ENCODE measurements at regions not wholly inside any gene's neighbourhood (a gene's known extent, or its start where the extent isn't known, plus 50 kb on each side); places are given as distances from the start of the nearest gene placed in this dataset.
"Not testable (repeated sequence)": the region's sequence is repeated elsewhere in the genome, so short reads cannot be mapped to it uniquely, and the experiment has no call there.

DNA sequence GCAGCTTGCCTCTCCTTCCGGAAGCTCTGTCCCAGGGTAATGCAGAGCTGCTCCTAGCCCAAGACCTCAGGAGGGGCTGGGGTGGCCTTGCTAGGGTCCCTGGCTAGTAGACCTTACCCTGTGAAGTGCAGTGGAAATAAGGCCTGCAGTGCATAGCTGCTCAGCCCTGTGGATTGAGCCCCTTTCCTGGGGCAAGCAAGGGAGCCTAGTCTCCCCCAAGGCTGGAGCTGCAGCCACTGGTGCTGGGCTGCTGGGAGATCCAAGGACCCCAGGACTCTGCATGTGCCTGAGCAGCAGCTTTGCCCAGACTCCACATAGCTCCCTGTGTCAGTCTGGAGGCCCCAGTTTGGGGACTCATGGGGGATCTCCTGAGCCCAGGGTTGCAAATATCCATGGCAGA is 57.9 kb downstream of the FANCF start:
- DNase-seq (ENCODE audit: low read depth), result no peak

DNA sequence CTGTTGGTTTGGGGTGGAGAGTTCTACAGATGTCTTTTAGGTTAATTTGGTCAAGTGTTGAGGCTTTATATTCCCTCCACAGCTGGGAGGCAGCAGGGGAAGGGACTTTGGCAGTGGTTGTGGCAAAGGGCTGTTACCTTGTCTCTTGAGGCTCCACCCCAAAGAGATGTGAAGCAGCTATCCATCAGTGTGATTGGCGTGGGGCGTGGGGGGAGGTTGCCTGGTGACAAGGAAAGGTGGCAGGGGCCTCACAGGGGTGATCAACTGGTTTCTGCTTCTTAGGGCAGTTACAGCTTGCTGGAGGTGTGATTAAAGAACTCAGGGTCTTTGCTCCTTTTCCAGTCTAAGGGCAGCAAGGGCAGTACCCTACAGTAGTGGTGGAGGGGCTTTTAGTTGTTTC is 59.3 kb downstream of the FANCF start:
- no peak for DNase-seq (ENCODE audit: low read depth)

DNA sequence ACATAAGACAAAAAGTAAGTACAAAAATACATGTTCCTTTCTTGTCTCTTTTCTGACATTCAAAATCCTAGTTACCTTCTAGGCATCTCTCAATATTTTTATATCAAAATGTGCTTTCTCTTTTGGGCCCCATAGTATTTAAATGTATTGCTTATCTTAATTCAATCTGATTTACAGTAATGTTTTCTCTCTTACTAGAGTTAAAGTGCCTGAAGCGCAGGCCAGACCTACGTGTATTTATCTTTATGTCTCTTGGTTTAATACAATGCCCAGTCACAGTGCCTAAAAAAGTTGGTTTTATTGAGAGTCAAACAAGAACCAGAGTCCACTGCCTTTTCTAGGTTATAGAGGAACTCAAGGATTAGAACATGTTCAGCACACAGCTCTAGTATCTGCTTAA is 64.3 kb downstream of the FANCF start:
- DNase-seq (ENCODE audit: low read depth), result no peak

DNA sequence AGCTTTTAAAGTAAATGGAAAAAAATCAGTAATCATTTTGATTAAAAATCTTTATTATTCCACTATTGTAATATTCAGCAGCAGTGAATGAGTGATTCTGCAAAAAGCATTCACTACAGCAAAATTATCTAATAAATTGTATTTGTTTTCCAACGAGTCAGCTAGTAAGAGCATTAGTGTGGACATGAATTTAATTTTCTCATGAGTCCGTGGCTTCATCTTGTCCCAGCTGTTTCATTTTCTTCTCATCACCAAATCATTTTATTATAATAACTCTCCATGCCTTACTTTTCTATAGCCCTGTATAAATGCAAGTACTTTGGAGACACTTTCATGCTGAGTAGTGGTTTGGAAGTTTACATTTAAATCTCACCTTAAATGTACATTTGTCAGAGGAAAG is 66.2 kb downstream of the FANCF start:
- DNase-seq (ENCODE audit: low read depth), result no peak

DNA sequence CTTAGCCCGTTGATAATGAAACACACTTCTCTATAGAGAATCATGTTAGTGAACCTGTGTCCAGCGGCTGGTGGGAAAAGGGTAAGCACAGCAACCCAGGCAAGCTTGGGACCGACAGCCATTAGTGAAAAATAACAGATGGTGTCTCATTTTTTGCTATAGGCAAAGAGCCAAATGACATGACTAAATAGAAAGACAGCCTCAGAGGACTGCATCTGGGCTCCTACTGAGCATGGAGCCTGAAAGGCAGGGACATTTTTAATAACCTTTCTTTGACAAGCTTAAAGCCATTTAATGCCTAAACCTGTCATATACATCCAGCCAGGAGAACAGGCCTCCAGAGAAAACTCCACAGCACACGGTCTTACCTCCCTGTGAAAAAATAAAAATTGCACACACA is 67.0 kb downstream of the FANCF start:
- DNase-seq (ENCODE audit: low read depth), result no peak

DNA sequence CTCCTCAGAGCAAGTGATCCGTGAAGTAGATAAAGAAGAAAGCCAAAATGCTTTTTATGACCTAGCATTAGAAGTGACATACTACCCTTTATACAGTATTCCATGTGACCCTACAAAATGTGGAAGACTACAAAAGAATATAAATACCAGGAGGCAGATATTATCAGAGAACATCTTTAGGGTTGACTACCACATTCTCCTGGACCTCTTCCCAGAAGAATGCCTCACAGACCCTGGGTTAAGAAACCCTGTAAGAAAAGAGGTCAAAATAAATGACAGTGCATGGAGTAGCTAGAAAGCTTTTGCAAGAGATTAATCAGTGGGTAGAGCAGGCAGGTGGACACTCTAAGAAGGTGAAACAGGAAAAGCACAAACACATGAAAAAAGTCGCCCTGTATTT is 69.2 kb downstream of the FANCF start:
- no peak for DNase-seq (ENCODE audit: low read depth)

DNA sequence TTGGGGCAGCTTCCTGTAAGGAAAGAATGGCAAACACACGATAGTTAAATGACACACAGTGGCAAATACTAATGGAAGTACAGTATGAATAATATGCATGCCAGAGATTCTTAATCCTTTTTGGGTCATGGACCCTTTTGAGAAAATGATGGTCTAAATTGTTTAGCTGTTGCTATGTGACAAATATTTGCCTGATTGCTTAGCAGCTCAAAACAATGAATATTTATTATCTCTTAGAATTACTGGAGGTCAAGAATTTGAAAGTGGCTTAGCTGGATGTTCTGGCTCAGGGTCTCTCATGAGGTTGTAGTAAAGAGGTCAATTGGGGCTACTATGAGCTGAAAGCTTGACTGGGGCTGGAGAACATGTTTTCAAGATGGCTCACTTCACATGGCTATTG is 69.7 kb downstream of the FANCF start:
- no peak for DNase-seq (ENCODE audit: low read depth)

DNA sequence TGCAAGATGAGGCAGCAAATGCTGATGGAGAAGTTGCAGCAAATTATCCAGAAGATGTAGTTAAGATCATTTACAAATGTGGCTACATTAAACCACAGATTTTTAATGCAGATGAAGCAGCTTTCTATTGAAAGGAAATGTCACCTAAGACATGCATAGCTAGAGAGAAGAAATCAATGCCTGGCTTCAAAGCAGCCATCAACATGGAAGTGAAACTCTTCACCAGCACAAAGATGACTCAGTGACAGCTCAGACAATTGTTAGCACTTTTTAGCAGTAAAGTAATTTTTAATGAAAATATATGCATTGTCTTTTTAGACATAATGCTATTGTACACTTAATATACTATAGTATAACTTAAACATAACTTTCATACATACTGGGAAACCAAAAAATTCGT is 71.4 kb downstream of the FANCF start:
- no peak for DNase-seq (ENCODE audit: low read depth)

DNA sequence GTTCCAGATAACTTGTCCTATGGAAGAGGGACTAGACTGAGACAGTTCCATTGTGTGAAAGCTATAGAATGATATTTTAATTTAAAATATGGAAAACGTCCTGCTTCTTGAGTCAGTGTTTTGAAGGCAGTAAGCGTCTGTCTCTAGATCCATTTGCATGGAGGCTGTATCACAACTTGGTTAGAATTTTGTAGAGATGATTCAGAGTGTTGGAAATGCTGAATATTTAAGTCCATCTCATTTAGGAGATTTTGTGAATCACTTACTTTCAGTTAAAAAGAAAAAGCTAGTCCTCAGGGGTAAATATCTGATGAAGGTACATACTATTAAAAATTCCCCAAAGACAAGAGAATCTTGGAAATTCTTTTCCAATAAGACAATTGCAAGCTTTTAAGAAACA is 72.7 kb downstream of the FANCF start:
- no peak for DNase-seq (ENCODE audit: low read depth)

DNA sequence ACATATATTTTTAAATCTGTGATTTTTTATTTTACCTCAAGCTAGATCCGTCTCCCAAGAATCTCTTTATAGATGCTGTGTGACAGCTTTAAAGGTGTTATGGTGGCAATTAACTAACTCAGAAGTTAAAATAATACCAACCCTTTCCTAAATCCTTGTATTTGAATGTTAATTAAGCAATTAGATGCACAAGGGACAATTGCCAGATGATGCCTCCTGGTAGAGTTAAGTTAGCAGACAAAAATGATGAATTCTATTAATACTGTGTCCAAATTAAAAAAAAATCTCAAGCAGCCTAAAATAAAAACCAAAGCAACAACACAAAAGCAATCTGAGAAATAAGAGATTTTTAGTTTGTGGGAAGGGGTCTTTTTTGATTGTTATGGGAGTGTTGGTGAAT is 78.9 kb downstream of the FANCF start:
- DNase-seq (ENCODE audit: low read depth), result no peak

DNA sequence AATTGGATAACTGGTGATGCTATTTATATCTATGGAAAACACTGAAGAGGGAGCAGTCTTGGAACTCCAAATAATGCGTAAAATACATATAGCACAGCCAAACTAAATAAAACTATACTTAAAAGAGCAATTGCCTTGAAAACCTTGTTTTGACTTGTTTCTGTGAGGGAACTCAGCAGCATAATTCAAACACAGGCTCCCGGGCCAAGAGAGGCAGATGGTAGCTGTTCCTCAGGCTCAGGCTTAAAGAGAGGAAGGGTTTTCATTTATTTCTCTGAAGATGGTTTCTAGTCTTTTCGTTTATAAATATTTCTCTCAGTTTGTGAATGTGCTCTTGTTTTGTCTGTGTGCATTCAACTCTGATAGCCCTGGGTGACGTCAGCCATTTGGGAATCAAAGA is 82.4 kb downstream of the FANCF start:
- DNase-seq (ENCODE audit: low read depth), result no peak

DNA sequence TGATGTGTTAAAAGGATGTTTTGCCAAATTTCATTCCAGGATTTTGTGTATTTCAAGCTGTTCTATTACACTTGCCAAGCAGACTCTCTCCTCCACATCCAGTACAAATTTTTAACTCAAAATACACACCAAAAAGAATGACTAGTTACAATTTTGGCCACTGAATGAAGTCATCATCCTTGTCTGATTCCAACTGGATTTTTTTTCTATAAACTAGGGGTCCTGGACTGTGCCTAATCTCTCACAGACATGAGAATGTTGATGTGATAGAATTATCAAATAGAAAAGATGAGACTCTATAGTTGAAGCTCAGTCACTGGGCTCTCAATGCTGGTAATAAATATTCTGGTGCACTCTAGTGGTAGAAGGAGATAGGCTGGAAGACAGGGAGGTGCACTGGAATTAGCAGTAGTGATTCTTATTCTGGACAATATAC is 85.8 kb downstream of the FANCF start:
- DNase-seq (ENCODE audit: low read depth), result no peak

DNA sequence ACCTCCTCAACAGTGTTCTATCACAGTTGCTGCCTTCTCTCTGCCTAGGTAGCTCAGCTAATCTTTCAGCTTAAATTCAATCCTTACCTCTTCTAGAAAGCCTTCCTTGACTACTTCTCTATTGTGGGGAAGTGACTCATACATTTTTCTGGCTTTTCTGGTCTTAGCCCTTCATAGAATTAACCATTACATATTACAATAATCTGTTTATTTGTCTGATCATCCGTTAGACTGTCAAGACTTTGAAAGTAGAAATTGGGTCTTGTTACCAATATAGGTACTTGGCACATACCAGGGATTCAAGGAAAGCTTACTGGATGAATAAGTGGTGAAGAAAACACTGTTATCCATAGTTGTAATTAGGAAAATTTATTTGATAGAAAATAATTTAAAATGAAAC is 89.6 kb downstream of the FANCF start:
- no peak for DNase-seq (ENCODE audit: low read depth)

DNA sequence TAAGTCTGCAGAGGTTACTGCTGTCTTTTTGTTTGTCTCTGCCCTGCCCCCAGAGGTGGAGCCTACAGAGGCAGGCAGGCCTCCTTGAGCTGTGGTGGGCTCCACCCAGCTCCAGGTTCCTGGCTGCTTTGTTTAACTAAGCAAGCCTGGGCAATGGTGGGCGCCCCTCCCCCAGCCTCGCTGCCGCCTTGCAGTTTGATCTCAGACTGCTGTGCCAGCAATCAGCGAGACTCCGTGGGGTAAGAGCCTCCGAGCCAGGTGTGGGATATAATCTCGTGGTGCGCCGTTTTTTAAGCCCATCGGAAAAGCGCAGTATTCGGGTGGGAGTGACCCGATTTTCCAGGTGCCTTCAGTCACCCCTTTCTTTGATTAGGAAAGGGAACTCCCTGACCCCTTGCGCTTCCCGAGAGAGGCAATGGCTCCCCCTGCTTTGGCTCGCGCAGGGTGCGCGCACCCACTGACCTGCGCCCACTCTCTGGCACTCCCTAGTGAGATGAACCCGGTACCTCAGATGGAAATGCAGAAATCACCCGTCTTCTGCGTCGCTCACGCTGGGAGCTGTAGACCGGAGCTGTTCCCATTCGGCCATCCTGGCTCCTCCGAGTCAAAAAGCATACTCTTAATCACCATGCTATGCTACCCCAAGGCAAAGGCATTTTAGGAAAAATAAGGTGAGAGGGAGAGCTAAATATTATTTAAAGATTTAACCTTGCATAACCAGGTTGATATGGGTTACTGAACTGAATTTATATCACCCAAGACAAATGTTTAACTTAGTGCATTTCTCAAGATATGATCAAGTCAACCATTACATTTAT is 96.8 kb downstream of the FANCF start:
- DNase-seq (ENCODE audit: low read depth), result not testable (repeated sequence)

DNA sequence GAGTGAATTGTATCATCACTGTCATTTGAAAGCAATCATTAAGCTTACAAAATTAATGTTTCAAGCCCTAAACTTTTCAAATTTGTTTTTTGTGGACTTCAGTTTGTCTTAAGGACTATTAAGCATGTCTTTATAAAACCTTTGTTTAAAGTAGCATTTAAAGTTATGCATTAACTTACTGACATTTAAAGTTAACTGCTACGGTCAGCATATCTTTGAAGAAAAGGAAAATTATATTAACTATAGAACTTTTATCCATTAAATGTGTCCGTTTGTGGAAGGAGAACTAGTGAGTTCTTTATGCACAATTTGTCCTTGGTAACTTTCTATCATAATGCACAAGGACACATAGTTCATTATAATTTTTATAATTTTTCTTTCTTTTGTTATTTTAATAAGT is 103.4 kb downstream of the FANCF start:
- DNase-seq (ENCODE audit: low read depth), result no peak

DNA sequence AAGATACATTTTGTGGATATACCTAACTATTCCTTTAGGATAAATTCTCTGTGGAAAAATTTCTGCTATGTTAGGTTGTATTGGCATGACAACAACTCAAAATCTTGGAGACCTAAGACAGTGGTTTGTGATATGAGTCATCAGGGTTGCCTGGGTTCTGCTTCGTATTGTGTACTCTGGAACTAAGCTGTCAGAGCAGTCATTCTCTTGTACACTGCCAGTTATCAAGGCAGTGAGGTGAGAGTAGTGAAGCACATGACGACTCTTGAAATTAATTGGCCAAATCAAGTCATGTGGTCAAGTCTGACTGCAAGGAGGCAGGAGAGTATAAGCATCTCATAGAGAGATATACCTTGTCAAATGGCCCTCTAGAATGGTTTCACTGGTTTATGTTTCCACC is 104.4 kb downstream of the FANCF start:
- DNase-seq (ENCODE audit: low read depth), result no peak

DNA sequence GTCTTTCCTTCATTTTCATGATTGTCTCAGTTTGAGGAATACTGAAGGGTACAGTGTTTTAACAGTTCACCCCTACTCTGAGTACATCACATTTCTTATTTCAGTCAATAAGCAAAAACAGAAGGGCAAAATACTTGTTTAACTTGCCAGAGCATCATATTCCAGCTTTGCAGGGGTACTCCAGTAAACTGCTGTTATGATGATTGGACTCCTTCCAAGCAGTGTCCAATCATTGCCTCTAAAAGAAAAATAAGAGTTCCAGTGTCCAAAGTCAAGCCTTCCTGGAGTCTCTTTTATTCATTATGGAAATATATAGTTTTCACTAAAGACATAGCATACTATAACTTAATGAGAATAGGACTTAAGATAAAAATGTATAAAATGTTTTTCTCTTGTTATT is 105.1 kb downstream of the FANCF start:
- DNase-seq (ENCODE audit: low read depth), result no peak

DNA sequence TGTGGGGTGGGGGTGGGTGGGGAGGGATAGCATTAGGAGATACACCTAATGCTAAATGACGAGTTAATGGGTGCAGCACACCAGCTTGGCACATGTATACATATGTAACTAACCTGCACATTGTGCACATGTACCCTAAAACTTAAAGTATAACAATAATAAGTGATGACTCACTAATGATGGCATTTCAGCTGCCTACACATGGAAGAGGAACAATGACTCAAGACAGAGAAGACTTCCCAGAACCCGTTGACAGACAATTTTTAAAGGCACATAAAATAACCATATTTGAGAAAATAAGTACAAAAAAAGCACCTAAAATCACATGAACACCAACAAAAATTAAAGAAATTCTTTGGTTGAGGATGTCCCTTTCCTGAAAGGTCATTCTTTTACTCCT is 107.3 kb downstream of the FANCF start:
- DNase-seq (ENCODE audit: low read depth), result not testable (repeated sequence)

DNA sequence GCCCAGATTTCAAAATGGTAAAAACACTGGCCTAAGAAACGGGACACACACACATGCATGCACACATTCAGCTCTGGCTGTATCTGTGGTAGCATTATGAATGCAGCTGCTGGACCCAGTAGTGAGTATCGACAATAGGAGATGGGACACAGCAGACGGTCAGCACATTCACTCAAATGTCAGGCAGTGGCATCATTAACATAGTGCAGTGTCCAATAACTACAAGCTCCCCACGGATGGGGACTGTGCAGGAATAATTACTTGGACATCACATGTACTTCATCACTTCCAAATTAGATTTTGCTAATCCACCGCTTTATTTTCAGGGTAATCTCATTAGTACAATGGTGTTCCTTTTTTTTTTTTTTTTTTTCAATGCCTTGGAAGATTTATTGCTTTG is 109.5 kb downstream of the FANCF start:
- no peak for DNase-seq (ENCODE audit: low read depth)

DNA sequence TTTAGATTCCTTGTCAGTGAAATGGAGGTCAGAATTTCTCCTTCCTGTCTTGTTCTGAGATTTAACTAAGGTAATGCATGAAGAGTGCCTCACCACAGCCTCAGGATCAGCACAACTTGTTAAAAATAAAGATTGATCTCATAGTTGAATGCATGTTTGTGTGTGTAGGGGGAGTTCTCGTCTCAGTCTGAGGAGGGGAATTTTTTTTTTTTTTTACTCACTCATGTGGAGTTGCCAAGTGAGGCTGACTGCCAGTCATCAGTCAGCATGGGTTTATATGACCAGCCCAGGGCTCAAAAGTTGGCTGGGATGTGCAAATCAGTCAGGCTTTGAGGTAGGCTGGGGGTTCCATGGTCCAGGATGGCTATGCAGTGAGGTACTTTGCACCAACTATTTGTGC is 113.2 kb downstream of the FANCF start:
- DNase-seq (ENCODE audit: low read depth), result no peak

DNA sequence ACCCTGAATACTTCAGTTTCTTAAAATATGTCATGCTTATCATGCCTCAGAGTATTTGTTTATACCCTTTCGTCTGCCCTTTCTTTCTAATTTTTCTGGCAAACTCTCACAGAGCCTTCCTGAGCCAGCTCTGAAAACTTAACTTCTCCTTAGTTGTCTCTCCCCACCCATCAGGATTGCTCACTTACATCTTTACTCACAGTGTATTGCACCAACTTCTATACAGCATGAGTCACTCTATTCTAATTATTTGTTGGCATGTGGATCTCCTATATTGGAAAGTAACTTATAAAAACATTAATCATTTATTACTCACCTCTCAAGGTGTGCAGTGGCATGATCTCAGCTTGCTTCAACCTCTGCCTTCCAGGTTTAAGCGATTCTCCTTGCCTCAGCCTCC is 114.9 kb downstream of the FANCF start:
- DNase-seq (ENCODE audit: low read depth), result no peak

DNA sequence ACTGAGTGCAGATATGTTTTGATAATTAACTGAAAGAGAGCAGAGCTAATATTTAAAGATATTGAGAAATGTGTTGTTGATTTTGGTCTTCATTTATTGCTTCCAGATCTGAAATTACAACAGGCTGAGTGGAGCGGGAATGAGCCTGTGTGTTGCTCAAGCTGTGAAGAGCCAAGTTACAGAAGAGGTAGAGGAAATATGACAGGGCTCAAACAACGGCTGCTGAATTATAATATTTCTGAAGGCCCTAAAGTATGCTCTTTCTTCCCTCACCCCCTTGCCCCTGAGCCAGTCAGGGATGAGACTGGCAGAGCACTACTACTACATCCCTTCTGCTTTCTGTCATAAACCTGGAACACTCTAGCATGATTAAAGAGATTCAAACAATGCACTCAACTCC is 115.6 kb downstream of the FANCF start:
- DNase-seq (ENCODE audit: low read depth), result no peak

DNA sequence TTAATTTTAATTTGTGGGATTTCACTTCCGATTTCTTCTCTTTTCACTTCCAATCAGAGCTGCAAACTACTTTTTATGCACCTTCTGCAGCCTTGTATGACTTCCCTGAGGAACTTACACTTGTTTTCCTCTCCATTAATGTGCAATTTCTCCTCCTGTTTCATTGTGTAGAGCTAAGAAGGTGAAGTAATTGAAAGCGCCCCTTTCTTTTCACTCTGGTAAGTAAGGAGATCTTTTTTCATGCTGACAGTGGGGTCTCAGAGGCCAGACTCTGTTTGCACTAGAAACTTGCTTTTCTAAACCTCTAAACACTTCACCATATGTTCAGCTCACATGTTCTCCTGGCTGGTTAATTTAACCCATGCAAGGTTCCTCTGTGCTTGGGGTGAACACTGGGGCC is 117.0 kb downstream of the FANCF start:
- no peak for DNase-seq (ENCODE audit: low read depth)

DNA sequence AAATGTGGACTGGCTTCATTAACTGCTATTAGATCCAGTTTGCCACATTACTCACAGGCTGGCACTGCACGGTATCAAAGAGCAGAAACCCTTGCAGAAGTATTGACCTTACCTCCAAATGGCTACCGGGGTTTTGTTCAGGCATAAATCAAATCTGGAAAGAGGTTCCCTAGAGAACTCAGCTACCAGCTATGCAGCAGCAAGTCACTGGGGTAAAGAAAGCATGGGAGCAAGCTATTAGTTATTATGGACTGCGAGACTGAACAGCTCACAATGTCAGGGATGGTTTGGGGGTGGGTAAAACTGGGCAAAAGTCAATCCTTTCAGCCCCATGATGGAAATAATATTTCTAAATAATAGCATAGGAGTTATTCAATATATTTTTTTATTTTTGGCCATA is 128.1 kb downstream of the FANCF start:
- DNase-seq (ENCODE audit: low read depth), result no peak
